ENCODE measurements at regions not wholly inside any gene's neighbourhood (a gene's known extent, or its start where the extent isn't known, plus 50 kb on each side); places are given as distances from the start of the nearest gene placed in this dataset.

DNA sequence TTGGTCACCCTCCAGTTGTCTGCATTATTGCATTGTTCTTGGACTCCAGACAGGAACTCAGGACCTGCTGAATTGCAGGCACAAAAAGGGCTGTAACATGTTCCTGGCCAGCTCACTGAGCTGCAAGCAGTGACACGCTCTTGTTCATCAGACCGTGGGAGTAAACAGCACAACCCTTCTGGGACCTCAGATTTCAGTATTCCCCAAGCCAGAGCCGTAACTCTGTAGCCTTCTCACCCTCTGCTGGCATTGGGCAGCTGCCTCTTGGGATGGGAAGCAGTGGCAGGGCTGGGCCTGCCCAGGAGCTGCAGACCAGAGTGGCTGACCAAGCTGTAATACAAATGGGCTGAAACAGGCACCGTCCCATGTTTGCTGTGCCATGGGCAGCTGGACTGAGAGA is 607.1 kb upstream of the BCHE start:
- TF ChIP-seq SMC3 (IDR thresholded peaks at IDR 0.05; ENCODE audit: low read depth, low read length), result no peak
- TF ChIP-seq, protein P1, sequence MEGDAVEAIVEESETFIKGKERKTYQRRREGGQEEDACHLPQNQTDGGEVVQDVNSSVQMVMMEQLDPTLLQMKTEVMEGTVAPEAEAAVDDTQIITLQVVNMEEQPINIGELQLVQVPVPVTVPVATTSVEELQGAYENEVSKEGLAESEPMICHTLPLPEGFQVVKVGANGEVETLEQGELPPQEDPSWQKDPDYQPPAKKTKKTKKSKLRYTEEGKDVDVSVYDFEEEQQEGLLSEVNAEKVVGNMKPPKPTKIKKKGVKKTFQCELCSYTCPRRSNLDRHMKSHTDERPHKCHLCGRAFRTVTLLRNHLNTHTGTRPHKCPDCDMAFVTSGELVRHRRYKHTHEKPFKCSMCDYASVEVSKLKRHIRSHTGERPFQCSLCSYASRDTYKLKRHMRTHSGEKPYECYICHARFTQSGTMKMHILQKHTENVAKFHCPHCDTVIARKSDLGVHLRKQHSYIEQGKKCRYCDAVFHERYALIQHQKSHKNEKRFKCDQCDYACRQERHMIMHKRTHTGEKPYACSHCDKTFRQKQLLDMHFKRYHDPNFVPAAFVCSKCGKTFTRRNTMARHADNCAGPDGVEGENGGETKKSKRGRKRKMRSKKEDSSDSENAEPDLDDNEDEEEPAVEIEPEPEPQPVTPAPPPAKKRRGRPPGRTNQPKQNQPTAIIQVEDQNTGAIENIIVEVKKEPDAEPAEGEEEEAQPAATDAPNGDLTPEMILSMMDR (conservative IDR thresholded peaks at IDR 0.05; ENCODE audit: low read depth, low read length), result no peak
- TF ChIP-seq, protein P2, sequence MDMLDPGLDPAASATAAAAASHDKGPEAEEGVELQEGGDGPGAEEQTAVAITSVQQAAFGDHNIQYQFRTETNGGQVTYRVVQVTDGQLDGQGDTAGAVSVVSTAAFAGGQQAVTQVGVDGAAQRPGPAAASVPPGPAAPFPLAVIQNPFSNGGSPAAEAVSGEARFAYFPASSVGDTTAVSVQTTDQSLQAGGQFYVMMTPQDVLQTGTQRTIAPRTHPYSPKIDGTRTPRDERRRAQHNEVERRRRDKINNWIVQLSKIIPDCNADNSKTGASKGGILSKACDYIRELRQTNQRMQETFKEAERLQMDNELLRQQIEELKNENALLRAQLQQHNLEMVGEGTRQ (IDR thresholded peaks at IDR 0.05; ENCODE audit: low read depth, low read length), result no peak
- TF ChIP-seq RFX5 (IDR thresholded peaks at IDR 0.05; ENCODE audit: low read depth, low read length), result no peak
- TF ChIP-seq FOS (IDR thresholded peaks at IDR 0.05; ENCODE audit: low read depth, low read length), result no peak
- TF ChIP-seq RAD21 (IDR thresholded peaks at IDR 0.05; ENCODE audit: low read length), result no peak
- TF ChIP-seq, protein P3, sequence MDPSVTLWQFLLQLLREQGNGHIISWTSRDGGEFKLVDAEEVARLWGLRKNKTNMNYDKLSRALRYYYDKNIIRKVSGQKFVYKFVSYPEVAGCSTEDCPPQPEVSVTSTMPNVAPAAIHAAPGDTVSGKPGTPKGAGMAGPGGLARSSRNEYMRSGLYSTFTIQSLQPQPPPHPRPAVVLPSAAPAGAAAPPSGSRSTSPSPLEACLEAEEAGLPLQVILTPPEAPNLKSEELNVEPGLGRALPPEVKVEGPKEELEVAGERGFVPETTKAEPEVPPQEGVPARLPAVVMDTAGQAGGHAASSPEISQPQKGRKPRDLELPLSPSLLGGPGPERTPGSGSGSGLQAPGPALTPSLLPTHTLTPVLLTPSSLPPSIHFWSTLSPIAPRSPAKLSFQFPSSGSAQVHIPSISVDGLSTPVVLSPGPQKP (IDR thresholded peaks at IDR 0.05; ENCODE audit: borderline replicate concordance, low read depth, low read length), result no peak
- TF ChIP-seq POLR2A (IDR thresholded peaks at IDR 0.05; ENCODE audit: low read depth, low read length), result no peak
- TF ChIP-seq MAZ (IDR thresholded peaks at IDR 0.05; ENCODE audit: borderline replicate concordance, low read depth, low read length), result no peak
- TF ChIP-seq NFE2L2 (IDR thresholded peaks at IDR 0.05; ENCODE audit: low read depth, low read length), result no peak
- no peak for TF ChIP-seq RCOR1 (IDR thresholded peaks at IDR 0.05; ENCODE audit: insufficient replicate concordance, low read length)
- TF ChIP-seq BHLHE40 (IDR thresholded peaks at IDR 0.05; ENCODE audit: low read depth, low read length), result no peak

Data from IMR-90 (cell line).